GM12873 (cell line): ENCODE measurements at regions not wholly inside any gene's neighbourhood (a gene's known extent, or its start where the extent isn't known, plus 50 kb on each side); places are given as distances from the start of the nearest gene placed in this dataset.

Experiments
- TF ChIP-seq, protein P1 (sequence below): IDR thresholded peaks from 2 replicates; pipeline ENCODE4 v1.5.1; 2012; ENCODE audit warnings: low read depth, mild to moderate bottlenecking, moderate library complexity, low read length, control low read depth; ENCODE audit not compliant: insufficient read depth; ENCODE audit errors: missing control alignments

- TF ChIP-seq, protein P1, sequence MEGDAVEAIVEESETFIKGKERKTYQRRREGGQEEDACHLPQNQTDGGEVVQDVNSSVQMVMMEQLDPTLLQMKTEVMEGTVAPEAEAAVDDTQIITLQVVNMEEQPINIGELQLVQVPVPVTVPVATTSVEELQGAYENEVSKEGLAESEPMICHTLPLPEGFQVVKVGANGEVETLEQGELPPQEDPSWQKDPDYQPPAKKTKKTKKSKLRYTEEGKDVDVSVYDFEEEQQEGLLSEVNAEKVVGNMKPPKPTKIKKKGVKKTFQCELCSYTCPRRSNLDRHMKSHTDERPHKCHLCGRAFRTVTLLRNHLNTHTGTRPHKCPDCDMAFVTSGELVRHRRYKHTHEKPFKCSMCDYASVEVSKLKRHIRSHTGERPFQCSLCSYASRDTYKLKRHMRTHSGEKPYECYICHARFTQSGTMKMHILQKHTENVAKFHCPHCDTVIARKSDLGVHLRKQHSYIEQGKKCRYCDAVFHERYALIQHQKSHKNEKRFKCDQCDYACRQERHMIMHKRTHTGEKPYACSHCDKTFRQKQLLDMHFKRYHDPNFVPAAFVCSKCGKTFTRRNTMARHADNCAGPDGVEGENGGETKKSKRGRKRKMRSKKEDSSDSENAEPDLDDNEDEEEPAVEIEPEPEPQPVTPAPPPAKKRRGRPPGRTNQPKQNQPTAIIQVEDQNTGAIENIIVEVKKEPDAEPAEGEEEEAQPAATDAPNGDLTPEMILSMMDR, result no peak
These were observed 59.2 kb upstream of the SPRY4 start for GRCh38 chr5:142384014-142384413.

- TF ChIP-seq, protein P1, result no peak
These were observed 57.4 kb upstream of the SPRY4 start for GRCh38 chr5:142382186-142382585.

- TF ChIP-seq, protein P1, result no peak
These were observed 54.2 kb upstream of the SPRY4 start for GRCh38 chr5:142378737-142379634.

DNA sequence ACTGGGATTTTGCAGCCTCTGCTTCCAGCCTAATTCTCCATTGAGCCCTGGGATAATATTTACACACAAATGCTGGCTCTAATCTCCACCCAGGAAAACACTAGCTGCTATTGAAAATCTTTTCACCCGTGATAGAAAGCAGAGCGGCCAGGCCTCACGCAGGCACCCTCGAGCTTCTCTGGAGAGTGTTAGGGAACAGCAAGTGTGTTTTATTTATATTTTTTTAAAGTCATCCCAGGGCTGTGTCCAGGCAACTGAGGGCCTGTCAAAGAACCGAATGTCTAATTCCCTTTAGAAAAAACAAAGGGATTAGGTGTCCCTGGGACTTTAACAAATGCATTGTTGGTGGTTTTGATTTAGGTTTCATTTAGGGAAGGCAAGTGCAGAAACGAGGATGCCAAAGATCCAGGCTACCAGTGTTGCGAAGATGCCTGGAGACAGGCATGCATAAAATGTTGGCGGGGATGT lies 51.2 kb upstream of the SPRY4 start:
- TF ChIP-seq, protein P1, result no peak
